Effector memory CD8-positive, alpha-beta T cell (primary cell): ENCODE measurements at regions not wholly inside any gene's neighbourhood (a gene's known extent, or its start where the extent isn't known, plus 50 kb on each side); places are given as distances from the start of the nearest gene placed in this dataset.

Source experiments
- ATAC-seq: fragments of 150-1000 bp; cut with Tn5 transposase; replicated peaks from 2 replicates; pipeline ENCODE4 v1.10.0; 2021; ENCODE audit warnings: mild to moderate bottlenecking, moderate library complexity
- DNase-seq, 3 experiments: peaks; one replicate each; pipeline ENCODE4 v3.0.0; 2021
- H3K27ac Mint-ChIP-seq, 2 donors: one replicate each; pipeline ENCODE4 v1.8.0; 2022; ENCODE audit warnings: mild to moderate bottlenecking in 2 of 2, mixed read lengths in 2 of 2, moderate library complexity in 2 of 2
- H3K27me3 Mint-ChIP-seq, 2 donors: one replicate each; pipeline ENCODE4 v1.8.0; 2022; ENCODE audit warnings: mixed read lengths in 2 of 2
- H3K36me3 Mint-ChIP-seq: one replicate; pipeline ENCODE4 v1.8.0; 2022; ENCODE audit warnings: mild to moderate bottlenecking, moderate library complexity, mixed read lengths; ENCODE audit not compliant: insufficient read depth
- H3K4me1 Mint-ChIP-seq, 2 donors: one replicate each; pipeline ENCODE4 v1.8.0; 2022; ENCODE audit warnings: low read depth in 2 of 2, mixed read lengths in 2 of 2
- H3K4me3 Mint-ChIP-seq, 2 donors: one replicate each; pipeline ENCODE4 v1.8.0; 2022; ENCODE audit warnings: mild to moderate bottlenecking in 2 of 2, mixed read lengths in 2 of 2, moderate library complexity in 2 of 2
- H3K9me3 Mint-ChIP-seq, 2 donors: one replicate each; pipeline ENCODE4 v1.8.0; 2022; ENCODE audit warnings: mixed read lengths in 2 of 2

- DNase-seq (no peak), ATAC-seq (no peak)
- Mint-ChIP-seq H3K27me3 (no peaks in the 10 kb centered on the region), H3K4me1 (no peaks in the 10 kb centered on the region), H3K36me3 (no peaks in the 10 kb centered on the region), H3K9me3 (peaks cover 5 to 16% of the 10 kb centered on the region in 2 donors), H3K4me3 (no peak overlapping the region), H3K27ac (no peak overlapping the region)
Measured at GRCh38 chr3:117356091-117356705, 646.6 kb downstream of the TUSC7 start.

DNA sequence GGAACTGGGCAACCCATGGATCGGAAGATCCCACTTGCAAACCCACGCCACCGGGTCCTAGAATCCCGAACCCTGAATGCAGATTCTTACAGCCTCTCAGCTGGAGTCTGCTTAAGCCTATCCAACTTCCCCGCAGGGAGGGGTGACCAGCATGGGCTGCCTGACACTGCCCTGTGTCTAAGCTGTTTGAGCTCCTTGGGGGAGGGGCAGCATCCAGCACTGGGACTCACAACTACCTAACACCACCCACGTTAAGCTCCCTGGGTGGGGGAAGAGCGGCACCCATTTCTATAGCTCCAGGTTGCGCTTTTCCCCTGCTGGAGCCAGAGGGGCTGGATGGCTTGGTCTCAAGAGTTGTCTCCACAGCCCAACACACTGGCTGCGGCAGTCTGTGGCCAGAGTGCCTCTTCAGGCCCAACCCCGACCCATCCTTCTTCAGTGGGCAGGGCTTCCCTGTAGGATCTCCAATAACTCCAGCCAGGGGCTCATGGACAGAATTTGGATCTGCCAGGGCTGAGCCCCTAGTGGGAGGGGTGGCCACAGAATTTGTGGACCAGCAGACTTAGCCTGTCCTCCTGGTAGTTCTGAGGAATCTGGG, 649.2 kb downstream of the TUSC7 start:
- Mint-ChIP-seq H3K27ac (no peak overlapping the region), H3K27me3 (no peaks in the 10 kb centered on the region), H3K9me3 (peaks cover 11 to 28% of the 10 kb centered on the region in 2 donors), H3K4me1 (no peaks in the 10 kb centered on the region), H3K4me3 (no peak overlapping the region), H3K36me3 (no peaks in the 10 kb centered on the region)
- no peak for ATAC-seq
- DNase-seq: no peak

DNA sequence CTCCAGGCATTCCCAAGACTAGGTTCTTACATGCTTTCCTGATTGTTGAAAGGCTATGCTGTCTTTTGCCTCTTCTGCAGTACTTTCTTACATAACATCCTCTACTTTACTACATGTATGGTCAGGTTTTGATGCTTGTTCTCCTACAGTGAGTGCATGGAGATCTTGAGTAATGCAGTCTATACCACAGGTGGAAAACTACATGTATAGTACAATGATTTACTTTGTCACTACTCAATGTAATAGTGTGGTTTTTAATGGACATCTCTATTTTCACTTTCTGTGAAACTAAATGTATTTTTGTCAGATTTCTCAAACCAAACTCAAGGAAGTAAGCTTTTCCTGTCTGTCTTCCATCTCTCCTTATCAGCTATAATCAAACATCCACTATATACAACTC, 657.0 kb downstream of the TUSC7 start:
- ATAC-seq (no peak), DNase-seq (no peak)
- Mint-ChIP-seq H3K4me1 (no peaks in the 10 kb centered on the region), H3K27me3 (no peaks in the 10 kb centered on the region), H3K4me3 (no peak overlapping the region), H3K9me3 (peaks cover 12% of the 10 kb centered on the region in 2 donors), H3K36me3 (no peaks in the 10 kb centered on the region), H3K27ac (no peak overlapping the region)

DNA sequence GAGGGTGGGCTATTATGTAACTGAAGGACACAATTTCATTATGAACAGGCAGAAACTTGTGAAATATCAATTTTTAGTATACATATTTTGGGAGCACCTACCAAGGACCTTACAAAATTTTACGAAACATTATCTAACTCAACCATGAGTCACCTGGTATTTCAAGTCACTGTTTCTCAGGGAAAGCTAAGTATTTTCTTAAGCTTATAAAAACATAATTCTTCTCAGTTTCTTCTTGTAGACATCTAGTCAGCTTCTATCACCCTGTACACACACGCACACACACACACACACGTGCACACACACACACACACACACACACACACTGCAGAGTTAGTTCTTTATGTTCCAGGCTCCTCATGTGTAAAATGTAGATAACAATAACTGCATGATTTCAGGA, 658.3 kb downstream of the TUSC7 start:
- ATAC-seq (no peak), DNase-seq (no peak)
- Mint-ChIP-seq H3K27me3 (no peaks in the 10 kb centered on the region), H3K4me1 (no peaks in the 10 kb centered on the region), H3K4me3 (no peak overlapping the region), H3K27ac (no peak overlapping the region), H3K9me3 (peaks cover 7 to 9% of the 10 kb centered on the region in 2 donors), H3K36me3 (no peaks in the 10 kb centered on the region)

GRCh38 chr3:117380631-117381030, 671.1 kb downstream of the TUSC7 start:
- Mint-ChIP-seq H3K27me3 (no peaks in the 10 kb centered on the region), H3K27ac (no peak overlapping the region), H3K4me3 (no peak overlapping the region), H3K9me3 (peaks cover 0 to 3% of the 10 kb centered on the region in 2 donors), H3K36me3 (no peaks in the 10 kb centered on the region), H3K4me1 (no peaks in the 10 kb centered on the region)
- DNase-seq (no peak), ATAC-seq (no peak)

GRCh38 chr3:117393119-117393518, 683.5 kb downstream of the TUSC7 start:
- no peak for ATAC-seq
- no peak overlapping the region for H3K4me3 Mint-ChIP-seq
- H3K36me3 Mint-ChIP-seq: no peaks in the 10 kb centered on the region
- peaks cover 16 to 35% of the 10 kb centered on the region in 2 donors for H3K9me3 Mint-ChIP-seq
- DNase-seq: no peak
- H3K4me1 Mint-ChIP-seq: no peaks in the 10 kb centered on the region
- no peak overlapping the region for H3K27ac Mint-ChIP-seq
- no peaks in the 10 kb centered on the region for H3K27me3 Mint-ChIP-seq

DNA sequence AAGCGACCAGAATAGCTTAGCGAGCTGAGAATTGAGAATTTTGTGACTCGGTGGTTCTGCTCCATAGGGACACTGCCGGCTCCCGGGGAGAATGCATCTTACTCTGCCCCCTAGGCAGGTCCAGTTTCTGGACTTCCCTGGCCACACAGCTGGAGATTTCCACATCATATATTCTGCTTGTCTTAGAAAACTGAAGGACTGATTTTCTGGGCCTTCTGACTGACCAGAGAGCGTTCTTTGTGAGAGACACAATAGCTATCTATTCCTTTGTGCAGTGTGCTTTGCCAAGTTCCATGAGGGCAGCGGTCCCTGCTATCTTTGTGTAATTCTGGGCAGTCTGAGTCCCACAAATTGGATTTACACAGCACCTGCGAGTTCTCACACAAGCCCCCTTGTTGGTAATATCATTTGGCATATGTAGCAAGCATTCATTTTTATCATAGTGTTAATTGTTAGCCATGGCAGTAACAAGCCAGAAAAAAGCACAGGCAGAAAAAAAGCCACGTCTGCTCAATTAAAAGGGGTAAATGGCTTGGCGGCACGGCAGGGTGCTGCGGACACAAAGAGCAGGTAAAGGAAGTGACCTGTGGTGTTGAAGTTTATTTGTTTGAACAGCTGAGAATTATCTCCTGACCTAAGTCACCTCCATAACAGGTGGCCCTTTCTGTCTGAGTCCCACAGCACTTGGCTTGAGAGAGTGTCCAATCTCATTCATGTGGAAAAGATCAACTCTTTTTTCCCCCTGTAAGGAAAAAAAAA, 688.7 kb downstream of the TUSC7 start:
- ATAC-seq (no peak), DNase-seq (no peak)
- H3K36me3 Mint-ChIP-seq: no peaks in the 10 kb centered on the region
- H3K27me3 Mint-ChIP-seq: no peaks in the 10 kb centered on the region
- no peak overlapping the region for H3K4me3 Mint-ChIP-seq
- H3K4me1 Mint-ChIP-seq: no peaks in the 10 kb centered on the region
- H3K9me3 Mint-ChIP-seq: peaks cover 13 to 29% of the 10 kb centered on the region in 2 donors
- no peak overlapping the region for H3K27ac Mint-ChIP-seq

GRCh38 chr3:117399311-117400078, 689.9 kb downstream of the TUSC7 start:
- H3K4me3 Mint-ChIP-seq: no peak overlapping the region
- no peak overlapping the region for H3K27ac Mint-ChIP-seq
- H3K9me3 Mint-ChIP-seq: peaks cover 10 to 21% of the 10 kb centered on the region in 2 donors
- DNase-seq (no peak), ATAC-seq (no peak)
- H3K27me3 Mint-ChIP-seq: no peaks in the 10 kb centered on the region
- no peaks in the 10 kb centered on the region for H3K36me3 Mint-ChIP-seq
- no peaks in the 10 kb centered on the region for H3K4me1 Mint-ChIP-seq

DNA sequence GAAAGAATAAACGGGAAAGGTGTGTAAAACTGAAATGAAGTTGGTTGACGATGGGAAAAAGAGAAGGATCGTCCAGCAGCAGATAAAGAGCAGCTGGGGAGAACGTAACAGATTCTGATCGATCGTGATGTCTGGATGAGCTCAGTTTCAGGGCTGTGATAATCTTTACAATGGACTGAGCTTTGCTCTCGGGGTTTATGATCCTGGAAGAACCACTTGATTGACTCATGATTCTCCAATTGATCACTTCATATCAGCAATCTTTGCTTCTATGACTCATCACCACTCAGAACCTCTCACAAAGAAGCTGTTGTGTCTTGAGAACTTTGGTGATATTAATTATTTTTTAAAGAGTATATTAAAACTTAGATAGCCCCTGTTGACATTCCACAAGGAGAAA, 690.7 kb downstream of the TUSC7 start:
- Mint-ChIP-seq H3K4me3 (no peak overlapping the region), H3K9me3 (peaks cover 10 to 21% of the 10 kb centered on the region in 2 donors), H3K4me1 (no peaks in the 10 kb centered on the region), H3K27me3 (no peaks in the 10 kb centered on the region), H3K36me3 (no peaks in the 10 kb centered on the region), H3K27ac (no peak overlapping the region)
- ATAC-seq (no peak), DNase-seq (no peak)

DNA sequence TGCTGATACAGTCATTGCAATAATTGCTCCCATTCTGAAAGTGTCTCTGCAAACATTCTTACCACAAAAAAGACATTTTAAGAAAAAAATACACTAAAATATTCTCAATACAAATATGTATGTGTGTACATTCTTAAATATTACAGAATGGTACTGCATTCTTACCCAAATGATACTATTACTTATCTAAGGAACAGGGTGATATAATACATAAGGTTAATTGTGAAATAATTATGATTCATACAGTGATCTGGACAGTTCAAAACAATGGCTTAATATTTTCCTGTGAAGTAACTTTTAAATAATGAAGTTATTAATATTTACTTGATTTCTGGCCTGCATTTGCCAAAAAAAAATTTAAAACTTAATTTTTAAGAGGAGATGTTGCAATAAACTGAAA, 694.6 kb downstream of the TUSC7 start:
- Mint-ChIP-seq H3K27me3 (no peaks in the 10 kb centered on the region), H3K4me1 (no peaks in the 10 kb centered on the region), H3K4me3 (no peak overlapping the region), H3K27ac (no peak overlapping the region), H3K36me3 (no peaks in the 10 kb centered on the region), H3K9me3 (peaks cover 4 to 11% of the 10 kb centered on the region in 2 donors)
- no peak for DNase-seq
- no peak for ATAC-seq

DNA sequence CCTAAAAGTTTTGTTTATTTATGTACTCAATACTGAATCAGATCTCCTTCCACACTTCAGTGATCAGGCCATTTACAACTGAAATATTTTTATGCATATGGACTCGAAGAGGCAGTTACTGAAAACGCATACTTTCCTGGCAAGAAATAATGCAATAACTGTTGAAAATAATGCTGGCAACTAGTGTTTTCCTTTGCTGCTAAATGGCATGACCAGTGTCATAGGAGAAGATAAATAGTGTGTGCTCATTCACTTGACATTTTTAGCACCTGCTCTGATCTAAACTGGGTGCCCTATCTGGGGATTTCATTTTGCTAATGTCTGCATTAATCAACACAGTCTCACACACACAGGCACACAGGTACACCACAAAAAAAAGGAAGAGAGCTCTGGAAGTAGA, 695.2 kb downstream of the TUSC7 start:
- no peaks in the 10 kb centered on the region for H3K36me3 Mint-ChIP-seq
- H3K27ac Mint-ChIP-seq: no peak overlapping the region
- H3K9me3 Mint-ChIP-seq: peaks cover 5 to 14% of the 10 kb centered on the region in 2 donors
- ATAC-seq (no peak), DNase-seq (no peak)
- no peaks in the 10 kb centered on the region for H3K27me3 Mint-ChIP-seq
- H3K4me1 Mint-ChIP-seq: no peaks in the 10 kb centered on the region
- H3K4me3 Mint-ChIP-seq: no peak overlapping the region

- Mint-ChIP-seq H3K27ac (no peak overlapping the region), H3K36me3 (no peaks in the 10 kb centered on the region), H3K4me3 (no peak overlapping the region), H3K27me3 (no peaks in the 10 kb centered on the region), H3K4me1 (no peaks in the 10 kb centered on the region), H3K9me3 (peaks cover 4 to 14% of the 10 kb centered on the region in 2 donors)
- no peak for ATAC-seq
- no peak for DNase-seq
Measured at GRCh38 chr3:117405359-117405758, 695.8 kb downstream of the TUSC7 start.

DNA sequence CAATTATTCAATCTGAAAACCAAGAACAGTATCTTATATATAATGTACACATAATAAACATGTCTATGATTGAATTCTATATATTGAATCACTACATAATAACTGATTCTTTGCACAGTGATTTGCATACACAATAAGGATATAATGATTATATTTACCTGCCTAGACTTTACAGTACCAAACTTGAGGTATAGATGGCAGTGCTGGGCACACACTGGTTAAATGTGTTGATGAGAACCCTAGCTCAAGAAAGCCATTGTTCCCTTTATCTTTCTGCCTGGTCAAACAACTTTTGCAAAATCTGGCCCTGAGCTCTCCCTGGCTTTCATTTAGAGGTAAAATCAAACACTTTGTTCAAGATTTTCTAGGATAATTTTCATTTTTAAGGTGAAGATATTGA, 697.7 kb downstream of the TUSC7 start:
- ATAC-seq (no peak), DNase-seq (no peak)
- peaks cover 5 to 11% of the 10 kb centered on the region in 2 donors for H3K9me3 Mint-ChIP-seq
- H3K36me3 Mint-ChIP-seq: no peaks in the 10 kb centered on the region
- H3K27me3 Mint-ChIP-seq: no peaks in the 10 kb centered on the region
- no peaks in the 10 kb centered on the region for H3K4me1 Mint-ChIP-seq
- H3K4me3 Mint-ChIP-seq: no peak overlapping the region
- no peak overlapping the region for H3K27ac Mint-ChIP-seq
